ENCODE measurements at regions not wholly inside any gene's neighbourhood (a gene's known extent, or its start where the extent isn't known, plus 50 kb on each side); places are given as distances from the start of the nearest gene placed in this dataset.

DNA sequence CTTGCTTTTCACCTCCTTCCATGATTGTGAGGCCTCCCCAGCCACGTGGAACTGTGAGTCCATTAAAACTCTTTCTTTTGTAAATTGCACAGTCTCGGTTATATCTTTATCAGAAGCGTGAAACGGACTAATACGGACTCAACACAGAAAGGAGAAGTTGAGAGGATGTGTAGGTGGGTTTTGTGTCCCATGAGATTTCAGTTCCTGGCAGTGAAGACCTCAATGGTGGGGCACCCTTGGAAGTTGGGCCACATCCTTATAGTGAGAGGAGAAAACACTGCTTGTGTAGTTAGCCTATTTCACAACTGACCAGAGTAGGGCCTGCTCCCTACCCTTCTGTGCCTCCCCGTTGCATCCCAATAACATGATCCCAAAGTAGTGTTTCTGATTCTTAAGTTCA, 98.9 kb upstream of the TNC start:
- TF ChIP-seq, protein P1, sequence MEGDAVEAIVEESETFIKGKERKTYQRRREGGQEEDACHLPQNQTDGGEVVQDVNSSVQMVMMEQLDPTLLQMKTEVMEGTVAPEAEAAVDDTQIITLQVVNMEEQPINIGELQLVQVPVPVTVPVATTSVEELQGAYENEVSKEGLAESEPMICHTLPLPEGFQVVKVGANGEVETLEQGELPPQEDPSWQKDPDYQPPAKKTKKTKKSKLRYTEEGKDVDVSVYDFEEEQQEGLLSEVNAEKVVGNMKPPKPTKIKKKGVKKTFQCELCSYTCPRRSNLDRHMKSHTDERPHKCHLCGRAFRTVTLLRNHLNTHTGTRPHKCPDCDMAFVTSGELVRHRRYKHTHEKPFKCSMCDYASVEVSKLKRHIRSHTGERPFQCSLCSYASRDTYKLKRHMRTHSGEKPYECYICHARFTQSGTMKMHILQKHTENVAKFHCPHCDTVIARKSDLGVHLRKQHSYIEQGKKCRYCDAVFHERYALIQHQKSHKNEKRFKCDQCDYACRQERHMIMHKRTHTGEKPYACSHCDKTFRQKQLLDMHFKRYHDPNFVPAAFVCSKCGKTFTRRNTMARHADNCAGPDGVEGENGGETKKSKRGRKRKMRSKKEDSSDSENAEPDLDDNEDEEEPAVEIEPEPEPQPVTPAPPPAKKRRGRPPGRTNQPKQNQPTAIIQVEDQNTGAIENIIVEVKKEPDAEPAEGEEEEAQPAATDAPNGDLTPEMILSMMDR (IDR thresholded peaks at IDR 0.05): no peak
- no peak for TF ChIP-seq EP300 (IDR thresholded peaks at IDR 0.05)
- TF ChIP-seq POLR2A (IDR thresholded peaks at IDR 0.05): no peak

All from tibial nerve (tissue), 4 donors.